ENCODE measurements at regions not wholly inside any gene's neighbourhood (a gene's known extent, or its start where the extent isn't known, plus 50 kb on each side); places are given as distances from the start of the nearest gene placed in this dataset.

DNA sequence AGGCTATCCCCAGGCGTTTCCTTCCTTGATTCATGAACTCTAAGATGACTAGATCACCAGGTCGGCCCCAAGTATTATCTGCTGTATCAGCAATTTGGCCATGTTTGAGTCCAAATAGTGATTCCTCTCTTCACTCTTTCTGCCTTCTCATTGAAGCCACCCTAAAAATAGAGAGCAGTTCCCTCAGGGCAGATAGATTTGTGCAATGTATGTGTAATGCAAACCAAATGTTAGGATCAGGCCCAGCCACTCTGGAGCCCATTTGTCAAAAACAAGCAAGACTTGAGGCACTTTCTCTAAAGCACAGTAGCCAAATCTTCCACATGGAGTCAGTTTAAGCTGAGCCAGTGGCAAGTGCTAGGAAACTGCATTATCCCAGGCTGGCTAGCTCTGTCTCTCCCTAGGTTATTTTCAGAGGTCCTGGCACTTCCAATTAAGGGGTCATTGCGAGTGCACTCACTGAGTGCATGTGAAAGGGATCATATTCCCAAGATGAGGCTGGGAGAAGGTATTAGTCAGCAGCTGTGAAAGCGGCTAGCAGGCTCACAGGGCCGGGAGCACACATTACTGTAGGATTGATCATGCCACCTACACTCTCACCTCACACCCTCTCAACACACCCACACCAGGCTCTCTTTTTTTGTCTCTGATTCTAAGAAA, 97.9 kb upstream of the RAB3GAP2 start:
- Histone ChIP-seq H3K36me3 (ENCODE audit: control insufficient read depth, insufficient read depth, low read length) (no peaks in the 10 kb centered on the region), H3K4me2 (ENCODE audit: insufficient read depth, low read length) (no peak overlapping the region), H3K27ac (ENCODE audit: extremely low read depth, low read depth, low read length) (no peak overlapping the region), H3K79me2 (ENCODE audit: control insufficient read depth, insufficient read depth, low read length) (no peaks in the 10 kb centered on the region), H3K9ac (ENCODE audit: insufficient read depth in 1 of 2, low read depth in 2 of 2, low read length in 2 of 2) (no peak overlapping the region), H3K9me1 (ENCODE audit: control insufficient read depth, insufficient read depth, low read length) (no peaks in the 10 kb centered on the region), H3K27me3 (ENCODE audit: control insufficient read depth in 2 of 2, insufficient read depth in 2 of 2, low read length in 2 of 2) (peaks cover 0 to 16% of the 10 kb centered on the region in 2 experiments; a peak in 1 of 5 replicates), H3K4me3 (no peak overlapping the region), H3K4me1 (replicated peaks in 1 of 2; ENCODE audit: control insufficient read depth in 2 of 2, insufficient read depth in 2 of 2, low read length in 2 of 2) (no peaks in the 10 kb centered on the region), H3K9me3 (replicated peaks; ENCODE audit: control insufficient read depth, insufficient read depth, low read depth, low read length) (no peaks in the 10 kb centered on the region), H2AFZ (ENCODE audit: low read depth, low read length) (no peak overlapping the region), H4K20me1 (replicated peaks; ENCODE audit: control insufficient read depth, insufficient read depth, low read length) (no peaks in the 10 kb centered on the region)
- ChIA-PET POLR2A (no interaction called here), CTCF (ENCODE audit: low intra/inter-chr PET ratio) (no interaction called here)
- intact Hi-C loops (cut with micrococcal nuclease) (no loop called here), in situ Hi-C loops (cut with MboI) (no loop called here)
- DNase-seq (ENCODE audit: extremely low read depth in 1 of 4, low spot score in 3 of 4) (no peak), ATAC-seq (no peak), FAIRE-seq (no peak)
- no TSS peak for BruUV-seq (replicated peaks)
- WGBS (ENCODE audit: insufficient coverage, low coverage, missing lambda C conversion rate), result 0% methylated on average over 5 of the region's 5 CpGs
- TF ChIP-seq ZNF589 (CRISPR knock-in tag; IDR thresholded peaks at IDR 0.05; ENCODE audit: low read depth), result no peak
- peak; percentile 95 for TF ChIP-seq MAFK (IDR thresholded peaks at IDR 0.05; ENCODE audit: low read length)
- peak; percentile 91 for TF ChIP-seq MAFG (tag; conservative IDR thresholded peaks at IDR 0.05)
- peak; percentile 90 for TF ChIP-seq C11orf30 (IDR thresholded peaks at IDR 0.05; ENCODE audit: low read depth)
- TF ChIP-seq, protein P1, sequence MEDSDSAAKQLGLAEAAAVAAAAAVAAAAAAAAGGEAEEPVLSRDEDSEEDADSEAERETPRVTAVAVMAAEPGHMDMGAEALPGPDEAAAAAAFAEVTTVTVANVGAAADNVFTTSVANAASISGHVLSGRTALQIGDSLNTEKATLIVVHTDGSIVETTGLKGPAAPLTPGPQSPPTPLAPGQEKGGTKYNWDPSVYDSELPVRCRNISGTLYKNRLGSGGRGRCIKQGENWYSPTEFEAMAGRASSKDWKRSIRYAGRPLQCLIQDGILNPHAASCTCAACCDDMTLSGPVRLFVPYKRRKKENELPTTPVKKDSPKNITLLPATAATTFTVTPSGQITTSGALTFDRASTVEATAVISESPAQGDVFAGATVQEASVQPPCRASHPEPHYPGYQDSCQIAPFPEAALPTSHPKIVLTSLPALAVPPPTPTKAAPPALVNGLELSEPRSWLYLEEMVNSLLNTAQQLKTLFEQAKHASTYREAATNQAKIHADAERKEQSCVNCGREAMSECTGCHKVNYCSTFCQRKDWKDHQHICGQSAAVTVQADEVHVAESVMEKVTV (CRISPR knock-in tag; IDR thresholded peaks at IDR 0.05), result no peak
- TF ChIP-seq NFE2L1 (tag; IDR thresholded peaks at IDR 0.05; ENCODE audit: borderline replicate concordance, low read depth), result no peak
- TF ChIP-seq NCOR1 (IDR thresholded peaks at IDR 0.05), result no peak
- peak; percentile 94 for TF ChIP-seq MAFF (IDR thresholded peaks at IDR 0.05; ENCODE audit: low read length)
- no peak for TF ChIP-seq NCOA6 (IDR thresholded peaks at IDR 0.05)
- TF ChIP-seq ZNF316 (IDR thresholded peaks at IDR 0.05), result peak; percentile 95
- no peak for TF ChIP-seq ESRRA (IDR thresholded peaks at IDR 0.05; ENCODE audit: borderline replicate concordance, low read depth)

All from K562 (cell line).